Epidermal melanocyte (primary cell): ENCODE measurements at regions not wholly inside any gene's neighbourhood (a gene's known extent, or its start where the extent isn't known, plus 50 kb on each side); places are given as distances from the start of the nearest gene placed in this dataset.

ENCODE experiments used
- DNase-seq: peaks from one replicate; pipeline ENCODE4 v3.0.0; 2011; ENCODE audit warnings: low spot score; ENCODE audit not compliant: insufficient read length

DNA sequence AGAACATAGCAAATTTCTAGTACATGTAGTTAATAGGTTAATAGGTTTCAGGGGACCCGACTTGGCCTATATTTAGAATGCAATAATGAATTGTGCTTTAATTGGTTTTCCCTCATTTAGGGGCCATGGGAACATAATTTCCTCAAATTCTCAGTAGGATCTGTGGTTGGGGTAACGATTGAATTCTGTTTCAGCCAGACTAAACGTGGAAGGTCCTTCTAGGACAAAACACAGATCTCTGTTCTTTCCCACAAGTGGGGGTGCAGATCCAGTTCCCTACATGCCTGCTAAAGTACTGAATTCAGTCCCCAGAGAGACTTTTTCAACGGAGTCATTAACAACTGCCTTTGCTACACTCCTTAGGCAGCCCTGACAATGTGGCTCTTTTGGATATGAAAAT lies 50.7 kb upstream of the AGBL1 start:
- DNase-seq, result no peak
